NB4 (cell line): ENCODE measurements at regions not wholly inside any gene's neighbourhood (a gene's known extent, or its start where the extent isn't known, plus 50 kb on each side); places are given as distances from the start of the nearest gene placed in this dataset.

Source experiments
- DNase-seq: peaks from one replicate; pipeline ENCODE4 v3.0.0; 2010; ENCODE audit warnings: low read depth
- H3K4me3 ChIP-seq: one replicate; pipeline ENCODE4 v1.5.1; 2011; ENCODE audit warnings: mild to moderate bottlenecking, low read depth, low read length, moderate library complexity
- CTCF ChIP-seq: IDR thresholded peaks from one replicate; pipeline ENCODE4 v1.5.1; 2012; ENCODE audit warnings: low read depth, low read length
- MAX ChIP-seq: IDR thresholded peaks from 2 replicates; pipeline ENCODE4 v1.6.1; 2011; ENCODE audit warnings: low read depth, low read length
- MYC ChIP-seq: IDR thresholded peaks from 2 replicates; pipeline ENCODE4 v1.6.1; 2011; ENCODE audit warnings: low read depth, low read length
- POLR2A ChIP-seq: IDR thresholded peaks from 2 replicates; pipeline ENCODE4 v1.6.1; 2011; ENCODE audit warnings: mild to moderate bottlenecking; ENCODE audit not compliant: insufficient read length; ENCODE audit errors: extremely low read depth

GRCh38 chr2:72040629-72041571 is 106.8 kb downstream of the CYP26B1 start:
- no peak for DNase-seq
- TF ChIP-seq POLR2A (no peak), CTCF (no peak), MYC (no peak)
- no peak overlapping the region for H3K4me3 ChIP-seq

GRCh38 chr2:72038524-72038923 is 109.1 kb downstream of the CYP26B1 start:
- no peak for TF ChIP-seq POLR2A
- no peak for TF ChIP-seq MYC
- no peak for TF ChIP-seq CTCF
- TF ChIP-seq MAX = no peak
- H3K4me3 ChIP-seq = no peak overlapping the region
- no peak for DNase-seq

GRCh38 chr2:72037261-72037666 is 110.4 kb downstream of the CYP26B1 start:
- DNase-seq = no peak
- no peak overlapping the region for H3K4me3 ChIP-seq
- TF ChIP-seq POLR2A = no peak
- TF ChIP-seq MYC = no peak
- no peak for TF ChIP-seq MAX
- no peak for TF ChIP-seq CTCF

GRCh38 chr2:72036595-72036994 is 111.1 kb downstream of the CYP26B1 start:
- TF ChIP-seq MAX (no peak), CTCF (no peak), POLR2A (no peak), MYC (no peak)
- no peak overlapping the region for H3K4me3 ChIP-seq
- no peak for DNase-seq

- no peak for DNase-seq
- TF ChIP-seq POLR2A = no peak
- TF ChIP-seq MAX = no peak
- no peak for TF ChIP-seq MYC
- no peak for TF ChIP-seq CTCF
- no peak overlapping the region for H3K4me3 ChIP-seq
Observed at GRCh38 chr2:72036173-72036545, 111.5 kb downstream of the CYP26B1 start.
